ENCODE measurements at regions not wholly inside any gene's neighbourhood (a gene's known extent, or its start where the extent isn't known, plus 50 kb on each side); places are given as distances from the start of the nearest gene placed in this dataset.
A peak's percentile ranks its signal among the peaks of the same experiment; 100 is the strongest.
"Not testable (repeated sequence)": the region's sequence is repeated elsewhere in the genome, so short reads cannot be mapped to it uniquely, and the experiment has no call there.

DNA sequence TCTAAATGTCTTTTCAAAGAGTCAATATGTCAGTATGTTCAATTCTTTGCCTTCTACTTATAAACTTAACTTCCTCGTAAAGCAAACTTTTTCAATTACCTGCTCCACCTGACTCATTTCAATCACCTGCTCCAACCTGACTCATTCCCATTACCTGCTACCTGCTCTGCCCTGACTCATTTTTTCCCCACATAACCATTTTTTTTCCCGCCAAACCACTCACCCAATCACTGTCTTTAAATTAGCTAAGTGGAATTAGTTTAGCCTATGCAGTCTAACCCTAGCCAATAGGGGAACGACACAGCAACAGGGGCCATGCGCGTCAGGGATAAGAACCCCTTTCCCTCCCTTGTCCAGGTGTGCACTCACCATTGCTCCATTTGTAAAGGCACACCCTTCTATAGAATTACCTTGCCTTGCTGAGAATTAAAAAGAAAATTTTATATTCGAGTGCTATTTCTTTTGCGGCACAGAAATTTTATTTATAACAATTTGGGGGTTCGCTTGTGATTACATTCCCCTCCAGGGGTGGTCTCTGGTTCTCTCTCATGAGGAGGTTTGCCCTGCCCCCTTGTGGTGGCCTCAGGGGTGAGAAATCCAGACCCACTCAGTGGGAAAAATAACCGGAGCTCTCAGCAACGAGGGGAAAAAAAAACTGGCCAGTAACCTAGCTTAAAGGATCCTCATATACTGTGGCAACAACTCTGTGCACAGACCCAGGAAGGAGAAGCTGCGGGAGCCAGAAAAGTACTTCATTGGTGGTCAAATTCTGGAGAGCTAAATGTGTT is 193.1 kb downstream of the ZNF486 start:
- Histone ChIP-seq H3K9ac (no peak overlapping the region), H2AFZ (ENCODE audit: low read depth) (no peak overlapping the region), H3K9me3 (no peaks in the 10 kb centered on the region), H3K4me2 (no peak overlapping the region), H3K9me2 (no peaks in the 10 kb centered on the region), H4K20me1 (ENCODE audit: insufficient read depth) (no peaks in the 10 kb centered on the region), H3K79me2 (ENCODE audit: insufficient read depth) (no peaks in the 10 kb centered on the region), H3K36me3 (replicated peaks in 1 of 2; ENCODE audit: control insufficient read depth in 1 of 2, insufficient read depth in 2 of 2, low read length in 1 of 2) (no peaks in the 10 kb centered on the region), H3K4me1 (ENCODE audit: control insufficient read depth in 1 of 2, insufficient read depth in 2 of 2, low read depth in 1 of 2, low read length in 1 of 2) (peaks cover 0 to 4% of the 10 kb centered on the region in 2 experiments; a peak in 1 of 4 replicates), H3F3A (replicated peaks; ENCODE audit: insufficient read depth) (no peaks in the 10 kb centered on the region), H3K27ac (ENCODE audit: low read depth in 2 of 2, low read length in 1 of 2) (no peak overlapping the region), H3K4me3 (ENCODE audit: low read depth in 2 of 2, low read length in 1 of 2) (no peak overlapping the region), H3K27me3 (ENCODE audit: insufficient read depth) (no peaks in the 10 kb centered on the region)
- TF ChIP-seq, protein P1, sequence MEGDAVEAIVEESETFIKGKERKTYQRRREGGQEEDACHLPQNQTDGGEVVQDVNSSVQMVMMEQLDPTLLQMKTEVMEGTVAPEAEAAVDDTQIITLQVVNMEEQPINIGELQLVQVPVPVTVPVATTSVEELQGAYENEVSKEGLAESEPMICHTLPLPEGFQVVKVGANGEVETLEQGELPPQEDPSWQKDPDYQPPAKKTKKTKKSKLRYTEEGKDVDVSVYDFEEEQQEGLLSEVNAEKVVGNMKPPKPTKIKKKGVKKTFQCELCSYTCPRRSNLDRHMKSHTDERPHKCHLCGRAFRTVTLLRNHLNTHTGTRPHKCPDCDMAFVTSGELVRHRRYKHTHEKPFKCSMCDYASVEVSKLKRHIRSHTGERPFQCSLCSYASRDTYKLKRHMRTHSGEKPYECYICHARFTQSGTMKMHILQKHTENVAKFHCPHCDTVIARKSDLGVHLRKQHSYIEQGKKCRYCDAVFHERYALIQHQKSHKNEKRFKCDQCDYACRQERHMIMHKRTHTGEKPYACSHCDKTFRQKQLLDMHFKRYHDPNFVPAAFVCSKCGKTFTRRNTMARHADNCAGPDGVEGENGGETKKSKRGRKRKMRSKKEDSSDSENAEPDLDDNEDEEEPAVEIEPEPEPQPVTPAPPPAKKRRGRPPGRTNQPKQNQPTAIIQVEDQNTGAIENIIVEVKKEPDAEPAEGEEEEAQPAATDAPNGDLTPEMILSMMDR (IDR thresholded peaks at IDR 0.05): 0 out of 2 replicates have a peak, but pooled peaks have one; percentile 7
- TF ChIP-seq ELF1 (IDR thresholded peaks at IDR 0.05) (no peak), SIN3A (IDR thresholded peaks at IDR 0.05; ENCODE audit: borderline replicate concordance, low read depth, low read length) (no peak), SMC3 (IDR thresholded peaks at IDR 0.05; ENCODE audit: low read depth, low read length) (peak; percentile 51), RAD21 (IDR thresholded peaks at IDR 0.05; ENCODE audit: low read length) (peak; percentile 76)
- TF ChIP-seq, protein P2, sequence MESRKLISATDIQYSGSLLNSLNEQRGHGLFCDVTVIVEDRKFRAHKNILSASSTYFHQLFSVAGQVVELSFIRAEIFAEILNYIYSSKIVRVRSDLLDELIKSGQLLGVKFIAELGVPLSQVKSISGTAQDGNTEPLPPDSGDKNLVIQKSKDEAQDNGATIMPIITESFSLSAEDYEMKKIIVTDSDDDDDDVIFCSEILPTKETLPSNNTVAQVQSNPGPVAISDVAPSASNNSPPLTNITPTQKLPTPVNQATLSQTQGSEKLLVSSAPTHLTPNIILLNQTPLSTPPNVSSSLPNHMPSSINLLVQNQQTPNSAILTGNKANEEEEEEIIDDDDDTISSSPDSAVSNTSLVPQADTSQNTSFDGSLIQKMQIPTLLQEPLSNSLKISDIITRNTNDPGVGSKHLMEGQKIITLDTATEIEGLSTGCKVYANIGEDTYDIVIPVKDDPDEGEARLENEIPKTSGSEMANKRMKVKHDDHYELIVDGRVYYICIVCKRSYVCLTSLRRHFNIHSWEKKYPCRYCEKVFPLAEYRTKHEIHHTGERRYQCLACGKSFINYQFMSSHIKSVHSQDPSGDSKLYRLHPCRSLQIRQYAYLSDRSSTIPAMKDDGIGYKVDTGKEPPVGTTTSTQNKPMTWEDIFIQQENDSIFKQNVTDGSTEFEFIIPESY (IDR thresholded peaks at IDR 0.05; ENCODE audit: borderline replicate concordance, low read depth): no peak
- POLR2A ChIA-PET: interaction anchor here (1.0 kb wide), 1 partner anchor 112 kb away, joined by 5 read pairs; no protein-coding TSS in a partner anchor
- CTCF ChIA-PET: interaction anchor here (0.5 to 2.5 kb wide), 30 partner anchors 8 to 361 kb away, joined by 3 to 41 read pairs (median 3); partner anchors contain the start of genes ZNF486 and ZNF737
- peak; percentile 57 for DNase-seq
- 41% methylated on average over 11 of the region's 11 CpGs for WGBS (ENCODE audit: low lambda C conversion rate)

DNA sequence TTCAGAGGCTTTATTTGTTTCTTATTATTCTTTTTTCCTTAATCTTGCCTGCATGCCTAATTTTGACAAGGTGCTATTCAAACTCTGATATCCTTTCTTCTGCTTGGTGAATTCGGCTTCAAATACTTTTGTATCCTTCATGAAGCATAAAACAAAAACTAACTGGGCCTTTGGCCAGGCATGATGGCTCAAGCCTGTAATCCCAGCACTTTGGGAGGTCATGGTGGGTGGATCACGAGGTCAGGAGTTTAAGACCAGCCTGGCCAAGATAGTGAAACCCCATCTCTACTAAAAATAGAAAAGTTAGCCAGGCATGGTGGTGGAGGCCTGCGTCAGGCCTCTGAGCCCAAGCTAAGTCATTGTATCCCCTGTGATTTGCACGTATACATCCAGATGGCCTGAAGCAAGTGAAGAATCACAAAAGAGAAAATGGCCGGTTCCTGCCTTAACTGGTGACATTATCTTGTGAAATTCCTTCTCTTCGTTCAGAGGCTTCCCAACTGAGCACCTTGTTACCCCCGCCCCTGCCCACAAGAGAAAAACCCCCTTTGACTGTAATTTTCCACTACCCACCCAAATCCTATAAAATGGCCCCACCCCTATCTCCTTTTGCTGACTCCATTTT is 191.9 kb downstream of the ZNF486 start:
- H3K9me2 ChIP-seq; H3K4me2 ChIP-seq; H3K4me1 ChIP-seq (ENCODE audit: control insufficient read depth in 1 of 2, insufficient read depth in 2 of 2, low read depth in 1 of 2, low read length in 1 of 2); H4K20me1 ChIP-seq (ENCODE audit: insufficient read depth); H3K27me3 ChIP-seq (ENCODE audit: insufficient read depth); DNase-seq; H2AFZ ChIP-seq (ENCODE audit: low read depth); H3K27ac ChIP-seq (ENCODE audit: low read depth in 2 of 2, low read length in 1 of 2); H3K9me3 ChIP-seq; H3K36me3 ChIP-seq (replicated peaks in 1 of 2; ENCODE audit: control insufficient read depth in 1 of 2, insufficient read depth in 2 of 2, low read length in 1 of 2); H3F3A ChIP-seq (replicated peaks; ENCODE audit: insufficient read depth); H3K4me3 ChIP-seq (ENCODE audit: low read depth in 2 of 2, low read length in 1 of 2); H3K9ac ChIP-seq; POLR2A ChIA-PET; H3K79me2 ChIP-seq (ENCODE audit: insufficient read depth): not testable (repeated sequence)
- 44% methylated on average over 6 of the region's 7 CpGs for WGBS (ENCODE audit: low lambda C conversion rate)
- CTCF ChIA-PET: interaction anchor here (0.7 kb wide), 1 partner anchor 9 kb away, joined by 3 read pairs; no protein-coding TSS in a partner anchor

All from SK-N-SH (cell line).